ENCODE measurements at regions not wholly inside any gene's neighbourhood (a gene's known extent, or its start where the extent isn't known, plus 50 kb on each side); places are given as distances from the start of the nearest gene placed in this dataset.

- no peak for TF ChIP-seq CTCF (IDR thresholded peaks at IDR 0.05; ENCODE audit: insufficient read depth, low read length)
- no peak for TF ChIP-seq REST (IDR thresholded peaks at IDR 0.05; ENCODE audit: insufficient replicate concordance, low read depth)
- no peak for TF ChIP-seq POLR2AphosphoS5 (IDR thresholded peaks at IDR 0.05; ENCODE audit: low read depth)
- no peak for TF ChIP-seq SPI1 (IDR thresholded peaks at IDR 0.05; ENCODE audit: borderline replicate concordance, low read depth)
These were observed 170.2 kb upstream of the TLE3 start for GRCh38 chr15:70267879-70268278.
